H9 (cell line): ENCODE measurements at regions not wholly inside any gene's neighbourhood (a gene's known extent, or its start where the extent isn't known, plus 50 kb on each side); places are given as distances from the start of the nearest gene placed in this dataset.

ENCODE experiments used
- DNase-seq: peaks from one replicate; pipeline ENCODE4 v3.0.0-alpha.2; 2017
- H2AFZ ChIP-seq: one replicate; pipeline ENCODE4 v1.6.1; 2013; ENCODE audit warnings: mild to moderate bottlenecking, low read length, control low read depth, moderate library complexity
- H2AK5ac ChIP-seq: 2 replicates; pipeline ENCODE4 v1.6.1; 2013; ENCODE audit warnings: low read length, control low read depth, mixed read lengths; ENCODE audit not compliant: insufficient read length
- H2BK120ac ChIP-seq: one replicate; pipeline ENCODE4 v1.6.1; 2013; ENCODE audit warnings: low read depth, mild to moderate bottlenecking, low read length, control low read depth, inconsistent platforms; ENCODE audit not compliant: poor library complexity, severe bottlenecking
- H2BK12ac ChIP-seq: 2 replicates; pipeline ENCODE4 v1.6.1; 2013; ENCODE audit warnings: low read length, control low read depth, mixed read lengths, low read depth; ENCODE audit not compliant: insufficient read length
- H2BK15ac ChIP-seq: 2 replicates; pipeline ENCODE4 v1.6.1; 2013; ENCODE audit warnings: low read depth, low read length, control low read depth
- H2BK20ac ChIP-seq: one replicate; pipeline ENCODE4 v1.6.1; 2013; ENCODE audit warnings: low read depth, mild to moderate bottlenecking, low read length, control low read depth, inconsistent platforms; ENCODE audit not compliant: poor library complexity, severe bottlenecking
- H2BK5ac ChIP-seq: 2 replicates; pipeline ENCODE4 v1.6.1; 2013; ENCODE audit warnings: low read length, control low read depth, mixed read lengths; ENCODE audit not compliant: insufficient read length
- H3K14ac ChIP-seq: 2 replicates; pipeline ENCODE4 v1.6.1; 2013; ENCODE audit warnings: low read length, control low read depth; ENCODE audit not compliant: insufficient read depth
- H3K18ac ChIP-seq: 2 replicates; pipeline ENCODE4 v1.6.1; 2013; ENCODE audit warnings: low read depth, mild to moderate bottlenecking, mixed read lengths, low read length, control low read depth; ENCODE audit not compliant: insufficient read length
- H3K23ac ChIP-seq: 2 replicates; pipeline ENCODE4 v1.6.1; 2013; ENCODE audit warnings: low read length, control low read depth, mixed read lengths, low read depth; ENCODE audit not compliant: insufficient read length
- H3K23me2 ChIP-seq: 2 replicates; pipeline ENCODE4 v1.6.1; 2013; ENCODE audit warnings: low read depth, mild to moderate bottlenecking, mixed read lengths, low read length, control low read depth; ENCODE audit not compliant: insufficient read length, poor library complexity, severe bottlenecking
- H3K27ac ChIP-seq: 2 replicates; pipeline ENCODE4 v1.5.1; 2013; ENCODE audit warnings: low read length, control low read depth, mixed read lengths, low read depth; ENCODE audit not compliant: insufficient read length
- H3K27me3 ChIP-seq: 2 replicates; pipeline ENCODE4 v1.6.1; 2013; ENCODE audit warnings: low read length, control low read depth, inconsistent platforms; ENCODE audit not compliant: insufficient read depth
- H3K4ac ChIP-seq: 2 replicates; pipeline ENCODE4 v1.6.1; 2013; ENCODE audit warnings: low read depth, mild to moderate bottlenecking, control low read depth, inconsistent platforms, low read length, moderate library complexity
- H3K4me1 ChIP-seq: 2 replicates; pipeline ENCODE4 v1.6.1; 2013; ENCODE audit warnings: low read length, control low read depth, inconsistent platforms; ENCODE audit not compliant: insufficient read depth
- H3K4me2 ChIP-seq: 2 replicates; pipeline ENCODE4 v1.6.1; 2013; ENCODE audit warnings: low read length, control low read depth, mixed read lengths; ENCODE audit not compliant: insufficient read length, insufficient read depth
- H3K56ac ChIP-seq: 2 replicates; pipeline ENCODE4 v1.6.1; 2013; ENCODE audit warnings: low read depth, mild to moderate bottlenecking, mixed read lengths, low read length, control low read depth; ENCODE audit not compliant: insufficient read length
- H3K79me1 ChIP-seq: 2 replicates; pipeline ENCODE4 v1.6.1; 2013; ENCODE audit warnings: low read depth, mild to moderate bottlenecking, moderate library complexity, low read length, control low read depth, inconsistent platforms; ENCODE audit not compliant: insufficient read depth, poor library complexity, severe bottlenecking
- H3K79me2 ChIP-seq: 2 replicates; pipeline ENCODE4 v1.6.1; 2013; ENCODE audit warnings: low read length, control low read depth, inconsistent platforms; ENCODE audit not compliant: insufficient read depth
- H3K9ac ChIP-seq: 2 replicates; pipeline ENCODE4 v1.6.1; 2013; ENCODE audit warnings: low read length, control low read depth, mixed read lengths; ENCODE audit not compliant: insufficient read length; ENCODE audit errors: extremely low read depth
- H3K9me3 ChIP-seq: one replicate; pipeline ENCODE4 v1.6.1; 2013; ENCODE audit warnings: low read depth, low read length, inconsistent platforms; ENCODE audit not compliant: control insufficient read depth
- H3T11ph ChIP-seq: one replicate; pipeline ENCODE4 v1.6.1; 2013; ENCODE audit warnings: mild to moderate bottlenecking, low read length, control low read depth, inconsistent platforms
- H4K20me1 ChIP-seq: one replicate; pipeline ENCODE4 v1.6.1; 2013; ENCODE audit not compliant: control insufficient read depth, insufficient read length, insufficient read depth
- H4K5ac ChIP-seq: 2 replicates; pipeline ENCODE4 v1.6.1; 2013; ENCODE audit warnings: low read depth, mild to moderate bottlenecking, mixed read lengths, low read length, control low read depth; ENCODE audit not compliant: insufficient read length
- H4K8ac ChIP-seq: replicated peaks from 2 replicates; pipeline ENCODE4 v1.6.1; 2013; ENCODE audit warnings: low read length, control low read depth, mixed read lengths, low read depth; ENCODE audit not compliant: insufficient read length
- H4K91ac ChIP-seq: 2 replicates; pipeline ENCODE4 v1.6.1; 2013; ENCODE audit warnings: low read depth, mild to moderate bottlenecking, moderate library complexity, mixed read lengths, low read length, control low read depth; ENCODE audit not compliant: insufficient read length
- H3K27ac Mint-ChIP-seq, 3 experiments: 2 replicates in 2 of 3; 3 replicates in 1 of 3; pipeline ENCODE4 v1.8.0; 2020 to 2021; ENCODE audit warnings: mixed read lengths in 3 of 3, mild to moderate bottlenecking in 1 of 3, moderate library complexity in 1 of 3
- H3K27me3 Mint-ChIP-seq: 2 replicates; pipeline ENCODE4 v1.8.0; 2021; ENCODE audit warnings: low read depth, mild to moderate bottlenecking, moderate library complexity, mixed read lengths
- H3K36me3 Mint-ChIP-seq, 3 experiments: 2 replicates in 2 of 3; 3 replicates in 1 of 3; pipeline ENCODE4 v1.8.0; 2020 to 2021; ENCODE audit warnings: low read depth in 3 of 3, mixed read lengths in 3 of 3; ENCODE audit not compliant: insufficient read depth in 1 of 3
- H3K4me1 Mint-ChIP-seq, 2 experiments: 2 replicates each; pipeline ENCODE4 v1.8.0; 2020; ENCODE audit warnings: mixed read lengths in 2 of 2
- H3K4me3 Mint-ChIP-seq, 2 experiments: 2 replicates in 1 of 2; 3 replicates in 1 of 2; pipeline ENCODE4 v1.8.0; 2020 to 2021; ENCODE audit warnings: mild to moderate bottlenecking in 2 of 2, mixed read lengths in 2 of 2, moderate library complexity in 1 of 2
- H3K9me3 Mint-ChIP-seq, 2 experiments: 2 replicates in 1 of 2; 3 replicates in 1 of 2; pipeline ENCODE4 v1.8.0; 2020; ENCODE audit warnings: mild to moderate bottlenecking in 2 of 2, mixed read lengths in 2 of 2, moderate library complexity in 1 of 2
- CTCF ChIP-seq: fragments of 200-600 bp; sonication (generic); conservative IDR thresholded peaks from 3 replicates; pipeline ENCODE4 v1.8.0; 2021; ENCODE audit warnings: antibody characterized with exemption, mild to moderate bottlenecking
- WGBS: extraction: QIAGEN DNeasy Blood & Tissue Kit; methylation state at CpG from one replicate; pipeline ENCODE4 v1.1.7; 2013; ENCODE audit warnings: missing lambda C conversion rate, low lambda C conversion rate, mixed read lengths; ENCODE audit not compliant: insufficient read length; ENCODE audit errors: extremely low coverage; 5-methylcytosine and 5-hydroxymethylcytosine counted together

GRCh38 chr12:111248236-111249017 lies 120.5 kb downstream of the PHETA1 start:
- Histone ChIP-seq H3K18ac (no peak overlapping the region), H4K20me1 (no peaks in the 10 kb centered on the region), H2BK12ac (no peak overlapping the region), H3K9ac (no peak overlapping the region), H4K5ac (no peak overlapping the region), H3K9me3 (no peaks in the 10 kb centered on the region), H2BK20ac (no peak overlapping the region), H3T11ph (no peak overlapping the region), H2BK120ac (no peak overlapping the region), H3K79me1 (no peaks in the 10 kb centered on the region), H3K27ac (no peak overlapping the region), H2AFZ (no peak overlapping the region), H3K4me1 (no peaks in the 10 kb centered on the region; the same call in 1 of the 2 replicates), H3K23ac (no peak overlapping the region), H3K4me2 (no peak overlapping the region), H3K23me2 (no peaks in the 10 kb centered on the region), H3K56ac (no peak overlapping the region), H3K4ac (no peak overlapping the region), H4K91ac (no peak overlapping the region), H2BK15ac (no peak overlapping the region), H3K14ac (no peak overlapping the region), H2AK5ac (no peak overlapping the region), H3K79me2 (no peaks in the 10 kb centered on the region), H3K27me3 (no peaks in the 10 kb centered on the region), H2BK5ac (no peak overlapping the region), H4K8ac (no peak overlapping the region)
- H3K9me3 Mint-ChIP-seq: peaks cover 2 to 12% of the 10 kb centered on the region in 2 experiments; a peak in 4 of 5 replicates
- no peak overlapping the region for H3K27ac Mint-ChIP-seq
- WGBS: no CpG with 5 or more reads among the region's 13 CpGs
- no peak for DNase-seq
- no peak for TF ChIP-seq CTCF
- H3K4me1 Mint-ChIP-seq: peaks cover 0 to 11% of the 10 kb centered on the region in 2 experiments; a peak in 2 of 4 replicates
- H3K27me3 Mint-ChIP-seq: no peaks in the 10 kb centered on the region; the same call in none of the 2 replicates
- no peak overlapping the region for H3K4me3 Mint-ChIP-seq
- H3K36me3 Mint-ChIP-seq: peaks cover 0 to 5% (median 3%) of the 10 kb centered on the region in 3 experiments; a peak in 2 of 7 replicates
